GM19468 (cell line): ENCODE measurements at regions not wholly inside any gene's neighbourhood (a gene's known extent, or its start where the extent isn't known, plus 50 kb on each side); places are given as distances from the start of the nearest gene placed in this dataset.

Source experiments
- ATAC-seq: cut with Tn5 transposase; IDR thresholded peaks from one replicate; pipeline ENCODE4 v1.9.1; 2021; ENCODE audit warnings: mild to moderate bottlenecking, moderate library complexity, moderate number of reproducible peaks; ENCODE audit not compliant: unreplicated experiment; ENCODE audit errors: extremely low read depth

DNA sequence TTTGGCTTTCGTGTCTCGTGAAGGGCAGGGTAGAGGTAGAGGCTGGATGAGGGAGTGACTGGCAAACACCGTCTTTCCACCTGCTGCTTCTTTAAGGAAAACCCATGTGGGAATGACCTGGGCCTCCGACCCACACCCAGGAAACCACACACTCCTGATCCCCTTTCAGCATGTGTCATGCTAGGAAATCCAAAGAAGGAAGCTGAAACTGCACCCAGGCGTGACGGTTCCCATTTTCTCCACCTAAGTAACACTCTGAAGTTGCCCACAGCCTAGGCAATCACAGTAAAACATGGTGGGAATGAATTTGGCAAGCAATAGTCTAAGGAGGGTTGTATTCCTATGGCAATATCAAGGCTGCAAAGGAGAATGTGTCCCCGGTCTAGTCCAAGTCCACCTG, 538.4 kb upstream of the NOX3 start:
- no peak for ATAC-seq

DNA sequence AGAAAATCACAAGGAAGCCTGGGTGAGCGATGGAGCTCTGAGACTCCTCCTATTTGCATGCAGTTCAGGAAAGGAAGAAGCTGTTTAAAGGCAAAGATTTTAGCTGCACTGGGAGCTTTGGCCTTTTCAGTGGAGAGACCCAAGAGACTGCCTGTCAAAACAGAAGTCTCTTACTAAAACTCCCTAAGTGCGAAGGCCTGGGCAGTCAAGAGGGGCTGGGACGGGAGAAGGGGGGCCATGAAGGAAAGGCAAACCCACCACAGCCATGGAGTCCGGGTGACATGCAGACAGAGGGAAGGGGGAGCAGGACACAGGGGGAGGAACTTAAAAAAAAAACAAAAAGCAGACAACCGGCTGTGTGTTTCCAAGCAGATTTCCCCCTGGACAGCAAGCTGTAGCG, 537.6 kb upstream of the NOX3 start:
- no peak for ATAC-seq

DNA sequence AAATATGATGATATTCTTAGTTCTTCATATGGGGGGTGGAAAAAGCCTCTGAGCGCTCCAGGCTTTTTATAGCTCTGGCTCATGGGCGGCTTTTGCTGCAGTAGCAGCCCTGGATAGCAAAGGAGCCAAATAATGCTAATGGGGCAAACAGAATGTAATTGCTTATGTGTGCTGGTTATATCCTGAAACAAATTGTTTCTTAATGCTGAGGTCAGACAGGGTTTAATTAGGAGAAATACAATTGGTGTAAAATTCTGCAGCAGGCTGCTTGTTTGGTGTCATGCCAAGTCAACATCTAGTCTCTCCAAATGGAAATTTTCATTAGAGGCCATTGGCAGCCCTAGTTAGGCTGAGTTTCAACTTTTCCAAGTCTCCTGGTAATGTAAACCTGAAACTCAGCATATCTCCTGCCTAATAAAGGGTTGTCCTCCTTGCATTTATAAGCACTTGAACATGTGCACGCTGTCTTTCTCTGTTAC, 530.1 kb upstream of the NOX3 start:
- ATAC-seq, result no peak

DNA sequence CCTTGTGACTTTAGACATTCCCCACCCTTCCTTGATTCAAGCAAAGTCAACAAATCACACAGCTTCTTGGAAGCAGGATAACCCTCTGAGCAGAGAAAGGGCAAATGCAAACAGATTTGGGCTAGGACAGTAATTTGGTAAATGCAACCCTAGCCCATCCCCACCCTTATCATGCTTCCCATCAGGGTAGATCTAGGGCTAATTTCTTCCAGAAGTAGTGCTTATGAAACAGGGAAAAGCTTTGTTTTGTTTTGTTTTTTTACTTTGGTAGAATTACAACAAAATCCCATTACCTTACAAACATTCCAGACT, 525.1 kb upstream of the NOX3 start:
- ATAC-seq, result no peak

DNA sequence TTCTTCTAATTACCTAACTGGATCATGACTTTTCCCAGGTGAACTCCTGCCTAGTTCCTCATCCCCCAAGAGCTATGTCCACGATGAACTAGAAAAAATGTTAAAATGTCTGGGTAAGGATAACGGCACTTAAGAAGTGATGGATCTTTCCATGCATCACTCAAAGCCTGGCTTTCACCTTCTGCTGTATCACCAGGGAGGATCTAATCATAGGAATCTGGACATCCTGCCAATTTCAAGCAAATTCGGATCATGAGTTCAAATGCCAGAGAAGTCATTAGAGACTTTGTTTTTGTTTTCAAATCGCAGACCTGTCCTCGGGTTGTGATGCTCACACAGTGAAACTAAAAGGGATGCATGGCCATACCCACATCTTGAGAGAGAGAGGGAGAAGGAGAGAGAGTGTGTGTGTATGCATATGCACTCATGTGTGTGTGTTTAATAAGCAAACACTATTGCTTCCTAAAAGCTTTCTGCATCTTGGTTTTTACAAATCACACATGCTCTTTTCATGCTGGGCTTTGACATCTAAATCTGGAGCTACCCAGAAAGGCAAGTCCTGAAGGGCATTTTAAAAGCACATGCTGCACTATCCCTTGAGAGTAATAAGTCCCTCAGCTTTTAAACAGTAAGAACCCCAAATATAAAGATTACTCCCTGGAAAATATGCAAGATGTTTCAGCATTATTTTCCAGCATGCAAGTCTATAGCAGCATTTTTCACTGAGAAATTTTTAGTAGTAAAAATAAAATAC, 524.6 kb upstream of the NOX3 start:
- no peak for ATAC-seq

DNA sequence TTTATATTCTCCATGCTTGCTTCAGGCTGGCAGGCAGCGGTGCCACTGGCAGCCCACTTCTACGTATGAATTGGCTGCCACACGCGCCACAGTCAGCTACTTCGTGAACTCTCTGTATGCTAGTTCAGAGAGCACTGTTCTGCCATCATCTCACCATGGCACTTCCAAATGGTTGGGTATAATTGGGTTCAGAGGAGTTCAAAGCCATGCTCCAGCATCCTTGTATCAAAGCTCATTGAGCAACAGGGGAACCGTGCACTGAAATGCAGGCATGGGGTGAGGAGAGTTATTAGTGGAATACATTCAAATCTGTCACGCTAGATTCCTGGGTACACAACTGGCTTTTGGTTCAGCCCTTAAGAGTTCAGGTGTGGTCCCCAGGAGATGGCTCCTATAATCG, 519.9 kb upstream of the NOX3 start:
- no peak for ATAC-seq

DNA sequence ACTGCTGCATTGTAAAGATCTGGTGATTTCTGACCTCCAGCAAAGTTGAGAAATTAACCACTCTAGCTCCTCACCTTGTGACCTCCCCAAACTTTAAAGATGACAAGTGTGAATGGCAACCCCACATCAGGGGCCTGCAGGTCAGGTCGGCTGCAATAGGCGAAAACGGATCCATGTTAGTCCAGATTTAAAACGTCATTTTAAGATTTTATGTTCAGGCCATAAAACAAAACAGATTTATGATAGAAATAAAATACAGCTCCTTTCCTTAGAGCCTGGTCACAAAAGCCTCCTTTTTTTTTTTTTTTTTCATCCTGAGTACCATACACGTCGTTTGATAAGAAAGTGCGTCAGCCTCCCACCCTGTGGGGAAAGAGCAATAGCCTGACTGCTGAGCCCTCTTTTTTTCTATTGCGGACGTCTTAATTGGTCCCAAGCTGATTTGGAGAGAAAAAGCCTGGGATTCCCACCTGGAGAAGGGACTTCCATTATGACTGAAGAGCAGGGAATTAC, 519.2 kb upstream of the NOX3 start:
- ATAC-seq, result no peak

DNA sequence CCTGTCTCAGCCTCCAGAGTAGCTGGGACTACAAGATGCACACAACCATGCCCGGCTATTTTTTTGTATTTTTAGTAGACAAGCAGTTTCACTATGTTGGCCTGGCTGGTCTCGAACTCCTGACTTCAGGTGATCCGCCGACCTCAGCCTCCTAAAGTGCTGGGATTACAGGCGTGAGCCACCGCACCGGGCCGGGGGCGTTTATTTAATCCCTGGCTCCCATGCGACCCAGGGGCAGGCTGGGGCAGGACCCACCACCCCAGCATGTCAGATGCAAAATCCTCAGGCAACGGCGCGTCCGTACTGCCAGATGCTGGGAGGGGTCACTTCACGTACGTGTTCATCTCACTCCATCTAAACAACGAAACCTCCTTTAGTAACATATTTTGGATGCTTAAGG, 518.7 kb upstream of the NOX3 start:
- ATAC-seq, result no peak

DNA sequence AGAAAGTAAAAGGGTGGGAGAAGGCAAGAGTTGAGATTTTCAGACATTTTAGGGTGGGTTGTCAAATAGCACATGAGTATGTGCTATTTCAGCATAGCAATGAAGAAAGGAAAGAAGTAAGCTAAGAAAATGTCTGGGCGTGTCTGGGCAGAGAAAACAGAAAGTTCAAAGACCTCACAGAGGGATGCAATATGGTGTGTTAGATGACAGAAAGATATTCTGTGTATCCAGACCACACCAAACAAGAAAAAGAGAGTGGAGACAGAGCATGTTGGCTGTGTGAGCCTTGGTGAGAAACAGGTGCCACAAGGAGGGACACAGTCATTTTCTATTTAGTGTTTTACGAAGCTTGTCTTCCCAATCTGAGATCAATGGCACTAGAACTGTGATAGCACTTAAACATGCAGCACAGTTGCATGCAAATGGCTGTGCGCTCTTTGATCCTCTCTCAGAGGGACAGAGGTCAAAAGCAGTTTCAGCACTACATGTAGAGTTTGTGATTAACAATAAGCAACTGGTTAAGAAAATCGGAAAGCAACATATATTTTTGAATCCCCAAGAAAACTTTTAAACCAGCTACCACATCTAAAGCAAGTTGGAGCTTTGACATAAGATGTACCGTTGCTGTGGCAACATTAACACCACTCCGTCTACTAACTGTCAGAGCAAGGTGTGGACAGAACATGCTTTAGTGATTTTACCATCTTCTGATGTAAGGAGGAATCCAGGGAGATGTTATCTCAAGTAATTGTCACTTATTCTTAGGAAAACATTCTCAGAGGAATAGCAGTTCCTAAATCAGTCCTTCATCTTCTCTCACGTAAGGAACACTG, 515.5 kb upstream of the NOX3 start:
- ATAC-seq, result no peak

DNA sequence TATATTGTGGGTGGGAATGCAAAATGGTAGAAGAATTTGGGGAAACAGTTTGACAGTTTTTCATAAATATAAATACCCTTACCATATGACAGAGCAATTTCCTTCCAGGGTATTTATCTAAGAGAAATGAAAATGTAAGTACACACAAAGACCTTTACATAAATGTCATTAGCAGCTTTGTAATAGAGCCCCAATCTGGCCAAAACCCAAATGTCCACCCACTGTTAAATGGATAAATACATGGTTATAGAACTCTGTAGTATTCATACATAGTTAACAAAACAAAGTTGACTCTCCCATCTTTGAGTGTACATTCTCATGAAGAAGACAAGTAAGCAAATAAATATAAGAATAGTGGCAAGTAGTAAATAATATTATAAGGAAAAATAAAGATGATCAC, 514.8 kb upstream of the NOX3 start:
- ATAC-seq, result no peak

DNA sequence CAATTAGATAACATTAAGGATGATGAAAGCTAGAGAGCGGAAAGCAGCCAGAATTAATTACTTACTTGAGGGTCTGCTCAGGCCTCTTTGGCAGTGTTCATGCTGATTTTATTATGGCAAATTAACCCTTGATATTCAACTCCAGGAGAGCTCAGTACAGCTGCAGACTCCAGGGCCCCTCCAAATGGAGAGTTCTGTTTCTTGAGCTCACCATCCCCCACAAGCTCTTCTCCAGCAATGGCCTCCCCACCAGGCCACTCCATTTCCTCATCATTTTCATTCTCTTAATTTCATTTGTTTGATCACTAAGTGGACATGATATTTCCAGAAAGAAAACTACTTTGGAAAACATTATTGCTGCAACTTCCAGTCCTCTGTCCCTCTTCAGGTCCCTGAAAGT, 513.3 kb upstream of the NOX3 start:
- ATAC-seq, result no peak

DNA sequence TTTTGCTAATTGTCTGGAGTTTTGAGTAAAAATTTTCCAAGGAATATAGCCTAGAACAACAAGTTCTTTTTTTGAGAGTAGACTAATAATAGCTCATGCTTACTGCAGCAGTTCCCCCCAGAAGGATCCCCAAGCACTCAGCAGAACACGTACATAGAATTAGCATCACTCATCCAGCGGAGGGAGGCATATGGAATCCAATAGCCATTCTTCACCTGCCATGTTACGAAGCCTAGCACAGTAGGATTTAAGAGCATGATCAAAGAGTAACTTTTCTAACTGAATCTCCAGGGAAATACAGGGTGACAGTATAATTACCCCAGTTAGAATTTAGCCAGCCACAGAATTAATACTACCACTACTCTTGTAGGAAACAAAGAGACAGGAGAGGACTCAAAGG, 511.7 kb upstream of the NOX3 start:
- ATAC-seq, result no peak

DNA sequence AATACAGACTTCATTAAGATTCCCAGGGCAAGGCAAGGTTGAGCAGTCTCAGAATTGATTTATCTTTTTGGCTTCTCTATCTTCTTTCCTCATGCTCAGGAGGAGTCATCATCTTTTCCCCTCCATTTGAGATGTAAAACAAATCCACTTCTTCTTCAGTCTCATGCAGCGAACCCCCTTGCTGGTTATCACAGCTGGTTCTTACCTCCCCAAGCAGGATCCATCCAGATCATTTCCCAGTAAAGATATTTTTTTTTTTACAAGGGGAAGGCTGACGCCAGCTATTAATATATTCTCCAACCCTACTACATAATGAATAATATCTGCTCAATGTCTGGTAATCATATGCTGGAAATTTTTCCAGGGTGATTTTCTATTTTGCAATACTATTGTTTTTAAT, 508.9 kb upstream of the NOX3 start:
- ATAC-seq, result no peak

DNA sequence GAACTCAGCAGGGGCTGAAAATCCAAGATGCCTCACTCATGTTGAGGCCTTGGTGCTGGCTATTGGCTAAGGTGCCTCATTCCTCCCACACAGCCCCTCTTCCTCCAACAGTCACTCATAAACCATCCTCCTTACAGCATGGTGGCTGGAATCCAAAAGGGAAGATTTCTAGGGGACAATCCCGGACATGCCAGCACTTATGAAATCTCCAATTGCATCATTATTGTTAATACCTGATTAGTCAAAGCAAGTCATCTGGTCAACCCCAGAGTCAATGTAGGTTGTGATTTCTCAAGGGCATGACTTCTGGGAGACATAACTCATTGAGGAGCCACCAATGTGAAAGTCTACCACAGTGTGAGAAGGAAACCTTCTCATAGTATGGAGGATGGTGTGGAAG, 506.6 kb upstream of the NOX3 start:
- no peak for ATAC-seq

DNA sequence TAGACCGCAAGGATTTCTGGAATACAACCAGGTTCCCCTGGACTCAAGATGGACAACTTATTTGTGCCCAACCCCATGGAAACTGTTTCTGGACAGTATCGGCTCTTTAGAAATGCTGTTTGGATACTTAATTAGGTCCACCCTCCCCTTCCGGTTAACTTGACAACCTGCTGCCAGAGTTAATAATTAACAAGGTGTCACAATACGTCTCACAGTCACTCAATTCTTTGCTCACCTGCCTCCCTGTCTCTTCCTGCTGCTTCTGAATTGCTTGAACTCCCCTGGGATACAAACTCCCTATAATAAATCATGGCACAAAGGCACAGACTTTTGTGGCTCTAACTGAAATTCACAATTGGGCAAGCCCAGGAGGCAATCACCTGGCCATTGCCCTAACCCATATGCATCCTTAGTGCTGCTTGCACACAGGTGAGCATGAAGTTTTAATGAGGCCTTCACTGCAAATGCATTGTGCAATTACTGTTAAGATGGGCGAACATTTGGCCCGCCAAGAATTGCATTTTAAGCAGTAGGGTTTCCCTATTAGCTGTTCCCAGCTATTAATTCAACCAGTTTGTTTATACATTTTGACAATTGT, 504.4 kb upstream of the NOX3 start:
- no peak for ATAC-seq

DNA sequence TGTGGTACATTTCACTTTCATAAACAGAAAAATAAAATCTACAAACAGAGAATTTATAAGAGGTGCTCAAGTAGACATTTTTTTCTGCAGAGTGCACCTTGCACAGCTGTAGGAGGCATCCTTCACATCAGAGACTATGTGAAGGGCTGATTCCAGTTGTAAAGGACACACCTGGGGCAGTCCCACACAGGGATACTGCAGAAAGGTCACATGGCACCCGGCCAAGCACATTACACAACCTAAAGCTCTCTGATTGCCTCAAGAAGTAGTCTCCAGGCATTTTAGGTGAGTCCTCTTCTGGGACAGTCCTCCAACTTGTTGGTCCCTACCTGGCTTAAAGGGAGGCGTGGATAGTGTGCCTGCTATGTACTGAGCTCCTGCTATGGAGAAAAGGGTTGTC, 502.9 kb upstream of the NOX3 start:
- no peak for ATAC-seq

DNA sequence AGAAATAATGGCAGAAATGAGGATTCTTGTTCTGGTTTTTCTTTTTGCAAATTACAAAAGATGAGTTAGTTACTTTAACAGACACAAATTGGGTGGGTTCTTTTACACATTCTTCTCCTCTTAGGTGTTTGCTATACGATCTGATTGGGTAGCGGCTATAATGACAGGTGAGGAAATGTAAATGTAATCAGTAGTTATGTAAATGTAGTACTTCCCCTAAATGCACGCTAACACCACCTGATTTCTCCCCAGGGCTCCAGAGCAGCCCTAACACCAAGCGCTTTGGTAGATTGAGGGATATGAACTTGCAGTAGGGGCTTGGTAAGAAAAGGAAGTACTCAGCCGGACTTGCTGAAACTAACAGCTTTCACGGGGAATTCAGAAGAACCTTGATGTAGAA, 499.4 kb upstream of the NOX3 start:
- ATAC-seq, result no peak

DNA sequence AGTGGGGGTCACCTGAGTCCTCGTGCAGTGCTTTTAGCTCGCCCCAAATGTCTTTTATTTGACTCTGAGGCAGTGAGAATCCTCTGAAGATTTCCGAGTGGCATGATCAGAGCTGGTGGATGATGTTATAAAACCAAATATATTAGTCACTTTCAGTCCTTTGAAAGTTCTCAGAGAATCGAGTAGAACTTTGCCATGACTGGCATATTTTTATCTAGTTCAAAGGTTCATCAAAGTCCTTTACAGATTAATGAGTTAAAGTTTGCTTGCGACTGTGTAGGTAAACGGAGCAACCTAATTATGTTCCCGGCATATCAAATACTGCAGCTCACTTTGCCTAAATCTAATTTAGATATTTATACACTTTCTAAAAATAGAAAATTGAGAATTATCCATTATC, 498.5 kb upstream of the NOX3 start:
- ATAC-seq, result no peak

DNA sequence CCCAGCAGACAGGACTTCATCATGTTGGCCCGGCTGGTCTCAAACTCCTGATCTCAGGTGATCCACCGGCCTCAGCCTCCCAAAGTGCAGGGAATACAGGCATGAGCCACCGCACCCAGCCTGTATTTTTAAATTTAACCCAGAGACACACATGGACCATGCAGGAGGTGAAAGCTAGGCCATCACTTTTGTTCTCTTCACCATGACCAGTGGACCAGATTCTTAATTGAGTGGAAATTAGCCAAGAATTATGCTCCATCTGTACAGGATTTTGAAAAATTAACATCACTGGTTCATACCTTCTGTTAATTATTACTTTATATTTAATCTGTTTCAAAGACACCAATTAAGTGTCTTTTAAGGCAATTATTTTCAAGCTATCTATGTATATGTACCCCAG, 493.6 kb upstream of the NOX3 start:
- no peak for ATAC-seq

DNA sequence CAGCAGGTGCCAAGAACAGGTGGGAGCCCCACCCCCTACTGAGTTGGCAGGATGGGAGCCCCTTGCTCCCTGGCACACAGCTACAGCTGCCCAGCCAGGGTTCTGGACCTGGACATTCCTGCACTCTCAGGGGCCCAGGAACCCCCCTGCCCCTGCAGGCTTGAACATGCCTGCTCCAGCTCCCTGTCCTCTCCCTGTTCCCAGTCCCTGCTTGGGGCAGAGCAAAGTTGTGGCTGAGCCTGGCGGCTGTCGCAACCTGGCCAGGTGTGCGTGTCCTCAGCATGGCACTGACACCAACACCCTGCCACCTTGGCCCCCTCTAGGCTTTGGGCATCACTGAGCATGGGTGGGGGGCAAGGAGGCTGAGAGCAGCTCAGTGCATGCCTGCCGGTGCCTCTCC, 491.2 kb upstream of the NOX3 start:
- ATAC-seq, result no peak

DNA sequence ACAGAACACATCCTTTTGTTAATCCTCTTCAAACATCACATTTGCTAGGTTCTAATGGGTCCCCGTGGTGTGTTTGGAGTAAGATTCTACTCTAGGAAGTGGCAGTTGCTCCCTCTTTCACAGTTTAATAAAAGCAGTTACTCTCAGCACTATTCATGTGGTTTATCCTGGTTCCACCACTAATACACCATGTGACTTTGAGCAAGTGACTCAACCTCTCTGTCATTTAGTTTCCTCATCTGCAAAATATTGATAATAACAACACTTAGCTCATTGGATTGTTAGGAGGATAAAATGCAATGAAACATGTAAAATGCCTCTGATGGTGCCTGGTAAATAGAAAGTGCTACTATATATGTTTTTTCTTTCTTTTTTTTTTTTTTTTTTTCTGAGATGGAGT, 488.0 kb upstream of the NOX3 start:
- no peak for ATAC-seq
